H1 (cell line): ENCODE measurements at regions not wholly inside any gene's neighbourhood (a gene's known extent, or its start where the extent isn't known, plus 50 kb on each side); places are given as distances from the start of the nearest gene placed in this dataset.

Experiments
- CTCF ChIA-PET: fragments of 300-600 bp; sonication (Branson Sonifier 250); formaldehyde crosslinking; loops from one replicate; lab custom pipeline; 2021; ENCODE audit not compliant: partially characterized antibody; lab: Charles Lee
- POLR2A ChIA-PET: fragments of 300-600 bp; sonication (Branson Sonifier 250); formaldehyde crosslinking; loops from one replicate; lab custom pipeline; 2021; ENCODE audit warnings: inconsistent platforms; ENCODE audit not compliant: partially characterized antibody; lab: Charles Lee
- DNase-seq, 2 experiments: peaks; one replicate each; pipeline versions ENCODE4 v3.0.0 to v3.0.0-alpha.2; 2010 to 2022; ENCODE audit warnings: low spot score in 2 of 2, low read depth in 1 of 2, mixed read lengths in 1 of 2
- FAIRE-seq: peaks from 2 replicates; lab custom pipeline; 2011; peaks lifted over from hg19 to GRCh38; lab: Jason Lieb, UNC
- H2AFZ ChIP-seq: 2 replicates; pipeline ENCODE4 v1.8.1; 2012; ENCODE audit warnings: low read length, inconsistent platforms
- H2AK5ac ChIP-seq: 2 replicates; pipeline ENCODE4 v1.6.1; 2013; ENCODE audit warnings: low read depth, low read length
- H2BK120ac ChIP-seq: replicated peaks from 2 replicates; pipeline ENCODE3; 2013; ENCODE audit warnings: low read depth, low read length, inconsistent platforms
- H2BK12ac ChIP-seq: 2 replicates; pipeline ENCODE4 v1.6.1; 2013; ENCODE audit warnings: low read depth, low read length
- H2BK15ac ChIP-seq: 2 replicates; pipeline ENCODE4 v1.6.1; 2013; ENCODE audit warnings: low read length
- H2BK20ac ChIP-seq: 2 replicates; pipeline ENCODE4 v1.6.1; 2013; ENCODE audit warnings: low read length
- H2BK5ac ChIP-seq: 2 replicates; pipeline ENCODE4 v1.6.1; 2013; ENCODE audit warnings: low read depth, low read length
- H3K14ac ChIP-seq: 2 replicates; pipeline ENCODE4 v1.6.1; 2013; ENCODE audit warnings: inconsistent platforms; ENCODE audit not compliant: insufficient read length
- H3K18ac ChIP-seq: 2 replicates; pipeline ENCODE4 v1.6.1; 2013; ENCODE audit warnings: low read length; ENCODE audit errors: extremely low read depth
- H3K23ac ChIP-seq: 2 replicates; pipeline ENCODE4 v1.6.1; 2013; ENCODE audit warnings: inconsistent platforms; ENCODE audit not compliant: insufficient read length
- H3K23me2 ChIP-seq: 2 replicates; pipeline ENCODE4 v1.6.1; 2013; ENCODE audit warnings: low read depth, low read length
- H3K27ac ChIP-seq: 2 replicates; pipeline ENCODE4 v1.6.1; 2011; ENCODE audit warnings: low read depth, low read length, inconsistent platforms
- H3K27me3 ChIP-seq, 4 experiments: replicated peaks in 1 of 4; 1 replicate in 1 of 4; 2 replicates in 3 of 4; pipeline versions ENCODE4 v1.6.1 to v1.8.1; 2011 to 2013; ENCODE audit warnings: low read length in 3 of 4, mild to moderate bottlenecking in 3 of 4, inconsistent platforms in 2 of 4, mixed read lengths in 2 of 4, moderate library complexity in 1 of 4; ENCODE audit not compliant: control insufficient read depth in 3 of 4, insufficient read depth in 3 of 4; ENCODE audit errors: extremely low read depth in 1 of 4
- H3K36me3 ChIP-seq, 4 experiments: 2 replicates each; pipeline versions ENCODE4 v1.6.1 to v1.8.1; 2011 to 2013; ENCODE audit warnings: mild to moderate bottlenecking in 4 of 4, low read length in 3 of 4, moderate library complexity in 2 of 4, control low read depth in 1 of 4, inconsistent platforms in 1 of 4; ENCODE audit not compliant: insufficient read depth in 4 of 4, control insufficient read depth in 2 of 4
- H3K4ac ChIP-seq: replicated peaks from 2 replicates; pipeline ENCODE3; 2013; ENCODE audit warnings: low read length, low read depth, mixed read lengths, inconsistent platforms; ENCODE audit not compliant: insufficient read length
- H3K4me1 ChIP-seq, 4 experiments: replicated peaks in 1 of 4; 1 replicate in 1 of 4; 2 replicates in 3 of 4; pipeline versions ENCODE4 v1.6.1 to v1.8.1; 2011 to 2013; ENCODE audit warnings: low read length in 3 of 4, inconsistent platforms in 2 of 4, mixed read lengths in 1 of 4; ENCODE audit not compliant: insufficient read depth in 4 of 4, control insufficient read depth in 3 of 4
- H3K4me2 ChIP-seq, 2 experiments: 2 replicates each; pipeline versions ENCODE4 v1.6.1 to v1.8.1; 2011 to 2013; ENCODE audit warnings: low read depth in 2 of 2, low read length in 2 of 2, control low read depth in 1 of 2, inconsistent platforms in 1 of 2, mild to moderate bottlenecking in 1 of 2; ENCODE audit not compliant: insufficient read depth in 1 of 2
- H3K4me3 ChIP-seq, 4 experiments: fragments of 200-600, 300-600 bp in 1 of 4; sonication (generic), shearing (Covaris generic), sonication (Bioruptor Twin) in 1 of 4; 2 replicates each; pipeline versions ENCODE4 v1.5.1 to v1.8.1; 2011 to 2016; ENCODE audit warnings: low read length in 4 of 4, low read depth in 3 of 4, control low read depth in 2 of 4, inconsistent platforms in 2 of 4, mild to moderate bottlenecking in 2 of 4, mixed read lengths in 1 of 4, moderate library complexity in 1 of 4; ENCODE audit not compliant: insufficient read depth in 2 of 4; ENCODE audit errors: extremely low read depth in 1 of 4
- H3K56ac ChIP-seq: replicated peaks from 2 replicates; pipeline ENCODE3; 2013; ENCODE audit warnings: low read depth, mild to moderate bottlenecking, mixed read lengths, low read length, inconsistent platforms; ENCODE audit not compliant: insufficient read length
- H3K79me1 ChIP-seq: 2 replicates; pipeline ENCODE4 v1.6.1; 2013; ENCODE audit warnings: low read depth, low read length, control low read depth
- H3K79me2 ChIP-seq, 2 experiments: 2 replicates each; pipeline versions ENCODE4 v1.6.1 to v1.8.1; 2012 to 2013; ENCODE audit warnings: low read length in 2 of 2, mild to moderate bottlenecking in 2 of 2, inconsistent platforms in 1 of 2; ENCODE audit not compliant: insufficient read depth in 2 of 2, control insufficient read depth in 1 of 2
- H3K9ac ChIP-seq, 4 experiments: replicated peaks in 1 of 4; 1 replicate in 1 of 4; 2 replicates in 3 of 4; pipeline versions ENCODE4 v1.6.1 to v1.8.1; 2011 to 2013; ENCODE audit warnings: low read depth in 3 of 4, low read length in 3 of 4, control low read depth in 2 of 4, mild to moderate bottlenecking in 2 of 4, moderate library complexity in 2 of 4, inconsistent platforms in 1 of 4; ENCODE audit errors: extremely low read depth in 1 of 4
- H3K9me3 ChIP-seq, 2 experiments: 2 replicates each; pipeline versions ENCODE4 v1.6.1 to v1.8.1; 2012 to 2013; ENCODE audit warnings: mild to moderate bottlenecking in 2 of 2, moderate library complexity in 2 of 2, control low read depth in 1 of 2, inconsistent platforms in 1 of 2, low read depth in 1 of 2, low read length in 1 of 2, mixed read lengths in 1 of 2; ENCODE audit not compliant: insufficient read depth in 2 of 2
- H4K20me1 ChIP-seq, 2 experiments: replicated peaks in 1 of 2; 2 replicates each; pipeline versions ENCODE3 to v1.8.1; 2011 to 2013; ENCODE audit warnings: inconsistent platforms in 2 of 2, low read length in 2 of 2, mild to moderate bottlenecking in 1 of 2; ENCODE audit not compliant: insufficient read depth in 2 of 2, control insufficient read depth in 1 of 2
- H4K5ac ChIP-seq: 2 replicates; pipeline ENCODE4 v1.6.1; 2013; ENCODE audit warnings: low read length, low read depth, mixed read lengths, inconsistent platforms; ENCODE audit not compliant: insufficient read length
- H4K8ac ChIP-seq: 2 replicates; pipeline ENCODE4 v1.8.0; 2013; ENCODE audit warnings: mild to moderate bottlenecking, moderate library complexity, low read length, inconsistent platforms; ENCODE audit not compliant: insufficient read depth; ENCODE audit errors: extremely low read depth
- H4K91ac ChIP-seq: replicated peaks from 2 replicates; pipeline ENCODE3; 2013; ENCODE audit warnings: low read length, mixed read lengths, inconsistent platforms; ENCODE audit not compliant: insufficient read length
- GTF2F1 ChIP-seq: IDR thresholded peaks from 2 replicates; pipeline ENCODE4 v1.6.1; 2012; ENCODE audit warnings: low read depth, low read length, improper control_type of control experiment, borderline replicate concordance
- RXRA ChIP-seq: IDR thresholded peaks from 2 replicates; pipeline ENCODE4 v1.6.1; 2011; ENCODE audit warnings: low read depth, mild to moderate bottlenecking, low read length, moderate library complexity; ENCODE audit not compliant: insufficient read depth
- ZNF274 ChIP-seq: IDR thresholded peaks from 2 replicates; pipeline ENCODE4 v1.7.0; 2012; ENCODE audit warnings: low read length, borderline replicate concordance; ENCODE audit errors: extremely low read depth
- WGBS, 2 experiments: shearing (Covaris generic) in 1 of 2; methylation state at CpG; one replicate each; pipeline versions ENCODE4 v1.1.6 to v1.1.7; 2013 to 2015; ENCODE audit warnings: low lambda C conversion rate in 2 of 2, mixed read lengths in 2 of 2, inconsistent platforms in 1 of 2, low coverage in 1 of 2, missing lambda C conversion rate in 1 of 2; ENCODE audit not compliant: insufficient replicate concordance in 2 of 2, insufficient coverage in 1 of 2, insufficient read length in 1 of 2; ENCODE audit errors: extremely low coverage in 1 of 2, missing lambda C conversion rate in 1 of 2; 5-methylcytosine and 5-hydroxymethylcytosine counted together

DNA sequence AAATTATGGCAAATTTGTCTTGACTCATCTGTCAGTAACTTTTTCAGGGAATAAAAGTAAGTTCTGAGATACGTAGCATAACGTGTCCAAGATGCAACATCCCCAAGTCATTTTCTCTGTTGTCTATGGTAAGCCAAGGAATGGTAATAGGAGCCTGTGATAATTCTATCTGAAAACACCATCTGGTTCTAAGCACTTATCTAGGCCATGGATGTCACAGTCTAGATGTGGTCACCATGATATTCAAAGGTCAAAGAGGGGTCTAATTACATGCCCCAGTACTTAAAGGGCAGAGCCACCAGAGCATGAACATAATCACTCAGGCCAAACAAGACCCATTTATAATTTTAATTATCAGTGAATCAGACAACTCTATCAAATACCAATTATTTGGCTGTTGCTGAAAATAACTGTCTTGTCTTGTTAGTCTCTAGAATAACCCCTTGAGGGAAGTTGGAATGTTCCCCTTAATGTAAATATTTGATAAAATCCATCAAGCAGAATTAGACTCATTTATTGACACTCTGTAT lies 225.1 kb upstream of the MPPED2 start:
- Histone ChIP-seq H4K5ac (no peak overlapping the region), H3K79me2 (no peaks in the 10 kb centered on the region), H3K23ac (no peak overlapping the region), H3K56ac (no peak overlapping the region), H3K9ac (no peak overlapping the region), H4K20me1 (no peaks in the 10 kb centered on the region), H2AK5ac (no peak overlapping the region), H3K27ac (no peak overlapping the region), H2BK20ac (no peak overlapping the region), H3K79me1 (no peaks in the 10 kb centered on the region), H4K91ac (no peak overlapping the region), H2BK12ac (no peak overlapping the region), H3K4me2 (no peak overlapping the region), H3K4me1 (no peaks in the 10 kb centered on the region), H3K18ac (no peak overlapping the region), H3K4me3 (no peak overlapping the region), H2AFZ (no peak overlapping the region), H2BK120ac (no peak overlapping the region), H3K36me3 (no peaks in the 10 kb centered on the region), H3K23me2 (no peaks in the 10 kb centered on the region; the same call in 1 of the 2 replicates), H4K8ac (no peak overlapping the region), H3K4ac (no peak overlapping the region), H2BK5ac (no peak overlapping the region), H3K27me3 (no peaks in the 10 kb centered on the region), H3K9me3 (no peaks in the 10 kb centered on the region), H3K14ac (no peak overlapping the region), H2BK15ac (no peak overlapping the region)
- DNase-seq (no peak), FAIRE-seq (no peak)
- no peak for TF ChIP-seq ZNF274
- TF ChIP-seq GTF2F1, result no peak
- TF ChIP-seq RXRA, result no peak
- POLR2A ChIA-PET, result no interaction called here
- whole genome bisulfite sequencing, 2 experiments, result 97% methylated on average over 2 of the region's 2 CpGs; no CpG with 5 or more reads in 1 of the 2 experiments
- CTCF ChIA-PET, result interaction anchor here (1.0 kb wide), 1 partner anchor 10 kb away, joined by 3 read pairs; no protein-coding TSS in a partner anchor
